ENCODE measurements at regions not wholly inside any gene's neighbourhood (a gene's known extent, or its start where the extent isn't known, plus 50 kb on each side); places are given as distances from the start of the nearest gene placed in this dataset.

DNA sequence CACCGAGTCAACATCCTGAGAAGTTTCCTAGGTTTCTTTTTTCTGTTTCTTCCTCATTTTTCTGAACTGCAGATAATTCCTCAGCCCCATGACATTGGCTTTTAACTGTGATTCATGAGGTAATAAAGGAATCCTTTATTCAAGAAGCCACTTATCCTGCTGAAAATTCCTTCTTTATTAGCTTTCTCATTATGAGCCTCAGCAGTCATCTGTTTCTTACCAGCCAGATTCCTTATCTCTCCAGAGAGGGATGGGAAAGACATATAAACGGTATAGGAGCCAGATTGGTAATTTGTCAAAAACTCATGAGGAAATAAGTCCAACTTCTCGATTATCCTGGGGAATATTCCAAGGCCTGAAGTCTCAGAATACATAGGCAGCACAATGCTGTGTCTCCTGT lies 465.4 kb downstream of the ICE1 start:
- TF ChIP-seq EGR1 (IDR thresholded peaks at IDR 0.05) (no peak), CEBPB (IDR thresholded peaks at IDR 0.05) (no peak), FOXM1 (IDR thresholded peaks at IDR 0.05; ENCODE audit: borderline replicate concordance, low read depth) (no peak), RAD21 (IDR thresholded peaks at IDR 0.05; ENCODE audit: low read depth) (no peak), TAF1 (IDR thresholded peaks at IDR 0.05; ENCODE audit: low read depth) (no peak)
- TF ChIP-seq, protein P1, sequence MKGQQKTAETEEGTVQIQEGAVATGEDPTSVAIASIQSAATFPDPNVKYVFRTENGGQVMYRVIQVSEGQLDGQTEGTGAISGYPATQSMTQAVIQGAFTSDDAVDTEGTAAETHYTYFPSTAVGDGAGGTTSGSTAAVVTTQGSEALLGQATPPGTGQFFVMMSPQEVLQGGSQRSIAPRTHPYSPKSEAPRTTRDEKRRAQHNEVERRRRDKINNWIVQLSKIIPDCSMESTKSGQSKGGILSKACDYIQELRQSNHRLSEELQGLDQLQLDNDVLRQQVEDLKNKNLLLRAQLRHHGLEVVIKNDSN (IDR thresholded peaks at IDR 0.05) = no peak
- TF ChIP-seq, protein P2, sequence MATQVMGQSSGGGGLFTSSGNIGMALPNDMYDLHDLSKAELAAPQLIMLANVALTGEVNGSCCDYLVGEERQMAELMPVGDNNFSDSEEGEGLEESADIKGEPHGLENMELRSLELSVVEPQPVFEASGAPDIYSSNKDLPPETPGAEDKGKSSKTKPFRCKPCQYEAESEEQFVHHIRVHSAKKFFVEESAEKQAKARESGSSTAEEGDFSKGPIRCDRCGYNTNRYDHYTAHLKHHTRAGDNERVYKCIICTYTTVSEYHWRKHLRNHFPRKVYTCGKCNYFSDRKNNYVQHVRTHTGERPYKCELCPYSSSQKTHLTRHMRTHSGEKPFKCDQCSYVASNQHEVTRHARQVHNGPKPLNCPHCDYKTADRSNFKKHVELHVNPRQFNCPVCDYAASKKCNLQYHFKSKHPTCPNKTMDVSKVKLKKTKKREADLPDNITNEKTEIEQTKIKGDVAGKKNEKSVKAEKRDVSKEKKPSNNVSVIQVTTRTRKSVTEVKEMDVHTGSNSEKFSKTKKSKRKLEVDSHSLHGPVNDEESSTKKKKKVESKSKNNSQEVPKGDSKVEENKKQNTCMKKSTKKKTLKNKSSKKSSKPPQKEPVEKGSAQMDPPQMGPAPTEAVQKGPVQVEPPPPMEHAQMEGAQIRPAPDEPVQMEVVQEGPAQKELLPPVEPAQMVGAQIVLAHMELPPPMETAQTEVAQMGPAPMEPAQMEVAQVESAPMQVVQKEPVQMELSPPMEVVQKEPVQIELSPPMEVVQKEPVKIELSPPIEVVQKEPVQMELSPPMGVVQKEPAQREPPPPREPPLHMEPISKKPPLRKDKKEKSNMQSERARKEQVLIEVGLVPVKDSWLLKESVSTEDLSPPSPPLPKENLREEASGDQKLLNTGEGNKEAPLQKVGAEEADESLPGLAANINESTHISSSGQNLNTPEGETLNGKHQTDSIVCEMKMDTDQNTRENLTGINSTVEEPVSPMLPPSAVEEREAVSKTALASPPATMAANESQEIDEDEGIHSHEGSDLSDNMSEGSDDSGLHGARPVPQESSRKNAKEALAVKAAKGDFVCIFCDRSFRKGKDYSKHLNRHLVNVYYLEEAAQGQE (IDR thresholded peaks at IDR 0.05; ENCODE audit: low read depth) = no peak

DNA sequence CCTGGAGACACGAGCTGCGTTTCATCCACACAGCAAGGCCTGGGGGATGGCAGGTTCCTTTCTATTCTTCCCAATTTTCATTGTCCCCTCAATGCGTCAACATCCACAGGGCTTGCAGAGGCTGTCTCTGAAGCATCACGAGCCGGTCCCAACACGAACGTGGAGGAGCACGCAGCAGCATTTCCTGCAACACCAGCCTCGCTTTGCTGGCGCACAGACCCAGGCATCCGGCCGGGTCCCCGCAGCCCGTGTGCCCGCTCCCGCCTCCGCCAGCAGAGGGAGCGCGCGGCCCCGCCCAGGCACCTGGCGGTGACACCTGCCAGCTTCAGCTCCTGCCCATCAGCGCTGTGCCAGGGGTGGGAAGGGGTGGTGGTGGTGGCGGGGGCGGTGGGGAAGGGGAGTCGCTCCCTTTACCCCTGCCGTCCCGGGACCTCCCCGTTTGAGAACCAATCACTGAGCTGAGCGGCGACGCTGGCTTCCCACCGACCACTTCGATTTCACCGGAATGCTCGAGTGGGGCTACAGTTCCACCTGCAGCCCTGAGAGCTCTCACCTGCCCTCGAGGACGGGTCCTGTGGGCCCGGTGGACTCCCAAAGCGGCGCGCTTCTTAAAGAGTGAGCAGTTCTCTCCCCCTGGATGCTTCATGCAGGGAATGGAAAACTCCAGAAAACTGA lies 464.5 kb downstream of the ICE1 start:
- TF ChIP-seq CEBPB (IDR thresholded peaks at IDR 0.05) (no peak), NFIC (IDR thresholded peaks at IDR 0.05) (no peak), RAD21 (IDR thresholded peaks at IDR 0.05; ENCODE audit: low read depth) (peak; percentile 46; the same call in 1 of the 2 replicates)

DNA sequence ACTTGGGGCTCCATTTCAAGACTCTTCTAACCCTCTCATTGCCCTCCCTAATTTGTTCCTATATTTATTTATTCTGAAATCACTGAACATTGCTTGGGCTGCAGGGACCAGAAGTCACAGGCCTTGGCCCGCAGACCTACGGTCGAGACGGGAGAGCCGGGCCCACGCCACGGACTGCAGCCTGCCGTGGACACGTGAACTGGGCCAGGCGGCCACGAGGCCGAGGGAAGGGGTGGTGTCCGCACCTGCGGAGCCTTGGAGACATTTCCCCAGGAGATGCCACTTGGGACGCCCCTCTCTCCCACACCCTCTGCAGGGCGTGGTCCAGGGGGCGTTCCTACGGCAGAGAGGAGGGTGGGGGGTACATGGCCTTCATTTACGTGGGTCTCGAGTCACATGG lies 463.9 kb downstream of the ICE1 start:
- TF ChIP-seq CEBPB (IDR thresholded peaks at IDR 0.05) = no peak
- no peak for TF ChIP-seq NFIC (IDR thresholded peaks at IDR 0.05)
- no peak for TF ChIP-seq ZBTB7A (IDR thresholded peaks at IDR 0.05; ENCODE audit: low read depth)
- TF ChIP-seq TCF12 (IDR thresholded peaks at IDR 0.05; ENCODE audit: low read depth) = no peak
- TF ChIP-seq, protein P2 (IDR thresholded peaks at IDR 0.05; ENCODE audit: low read depth) = no peak
- TF ChIP-seq RAD21 (IDR thresholded peaks at IDR 0.05; ENCODE audit: low read depth) = no peak
- TF ChIP-seq, protein P1 (IDR thresholded peaks at IDR 0.05) = no peak
- TF ChIP-seq EP300 (IDR thresholded peaks at IDR 0.05; ENCODE audit: borderline replicate concordance) = no peak
- TF ChIP-seq TAF1 (IDR thresholded peaks at IDR 0.05; ENCODE audit: low read depth) = no peak
- no peak for TF ChIP-seq YY1 (IDR thresholded peaks at IDR 0.05; ENCODE audit: low read depth)
- TF ChIP-seq, protein P3, sequence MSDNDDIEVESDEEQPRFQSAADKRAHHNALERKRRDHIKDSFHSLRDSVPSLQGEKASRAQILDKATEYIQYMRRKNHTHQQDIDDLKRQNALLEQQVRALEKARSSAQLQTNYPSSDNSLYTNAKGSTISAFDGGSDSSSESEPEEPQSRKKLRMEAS (IDR thresholded peaks at IDR 0.05) = no peak
- TF ChIP-seq CREB1 (IDR thresholded peaks at IDR 0.05; ENCODE audit: low read depth) = no peak
- no peak for TF ChIP-seq EGR1 (IDR thresholded peaks at IDR 0.05)
- no peak for TF ChIP-seq FOXM1 (IDR thresholded peaks at IDR 0.05; ENCODE audit: borderline replicate concordance, low read depth)
- TF ChIP-seq TEAD4 (IDR thresholded peaks at IDR 0.05) = no peak

DNA sequence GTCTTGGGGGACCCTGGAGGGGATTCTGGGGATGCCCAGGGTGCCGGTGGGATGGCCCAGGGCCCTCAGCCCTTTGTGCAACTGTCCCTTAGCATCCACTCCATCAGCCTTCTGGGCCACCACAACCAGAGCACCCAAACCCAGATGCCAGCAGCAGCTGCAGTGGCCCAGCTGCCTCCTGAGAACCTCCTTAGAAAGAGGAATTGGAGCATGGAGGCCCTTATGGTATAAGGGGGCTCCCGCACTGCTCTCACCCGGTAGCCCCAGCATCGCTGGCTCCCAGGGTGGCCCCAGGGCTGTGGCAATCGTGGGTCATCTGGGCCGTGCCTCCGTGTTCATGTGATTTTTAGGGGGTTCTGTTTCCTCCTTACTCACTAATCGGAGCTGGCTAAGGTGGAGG lies 463.3 kb downstream of the ICE1 start:
- TF ChIP-seq CREB1 (IDR thresholded peaks at IDR 0.05; ENCODE audit: low read depth) = no peak
- no peak for TF ChIP-seq NFIC (IDR thresholded peaks at IDR 0.05)
- no peak for TF ChIP-seq EP300 (IDR thresholded peaks at IDR 0.05; ENCODE audit: borderline replicate concordance)
- no peak for TF ChIP-seq ZBTB7A (IDR thresholded peaks at IDR 0.05; ENCODE audit: low read depth)
- no peak for TF ChIP-seq CEBPB (IDR thresholded peaks at IDR 0.05)
- TF ChIP-seq TAF1 (IDR thresholded peaks at IDR 0.05; ENCODE audit: low read depth) = no peak
- TF ChIP-seq, protein P1 (IDR thresholded peaks at IDR 0.05) = no peak
- TF ChIP-seq YY1 (IDR thresholded peaks at IDR 0.05; ENCODE audit: low read depth) = no peak
- TF ChIP-seq, protein P2 (IDR thresholded peaks at IDR 0.05; ENCODE audit: low read depth) = no peak
- TF ChIP-seq TEAD4 (IDR thresholded peaks at IDR 0.05) = no peak
- TF ChIP-seq, protein P3 (IDR thresholded peaks at IDR 0.05) = no peak
- TF ChIP-seq TCF12 (IDR thresholded peaks at IDR 0.05; ENCODE audit: low read depth) = no peak
- no peak for TF ChIP-seq FOXM1 (IDR thresholded peaks at IDR 0.05; ENCODE audit: borderline replicate concordance, low read depth)
- TF ChIP-seq RAD21 (IDR thresholded peaks at IDR 0.05; ENCODE audit: low read depth) = no peak
- TF ChIP-seq EGR1 (IDR thresholded peaks at IDR 0.05) = no peak
